HG03064 (cell line): ENCODE measurements at regions not wholly inside any gene's neighbourhood (a gene's known extent, or its start where the extent isn't known, plus 50 kb on each side); places are given as distances from the start of the nearest gene placed in this dataset.
"Not testable (repeated sequence)": the region's sequence is repeated elsewhere in the genome, so short reads cannot be mapped to it uniquely, and the experiment has no call there.

Source experiments
- ATAC-seq: cut with Tn5 transposase; IDR thresholded peaks from one replicate; pipeline ENCODE4 v1.9.1; 2021; ENCODE audit warnings: low read depth; ENCODE audit not compliant: unreplicated experiment

GRCh38 chr15:69700380-69700779 is 247.8 kb downstream of the RPLP1 start:
- no peak for ATAC-seq

- ATAC-seq = no peak
These were observed 248.6 kb downstream of the RPLP1 start for GRCh38 chr15:69701198-69701597.

- ATAC-seq = no peak
These were observed 251.0 kb downstream of the RPLP1 start for GRCh38 chr15:69703532-69704187.

DNA sequence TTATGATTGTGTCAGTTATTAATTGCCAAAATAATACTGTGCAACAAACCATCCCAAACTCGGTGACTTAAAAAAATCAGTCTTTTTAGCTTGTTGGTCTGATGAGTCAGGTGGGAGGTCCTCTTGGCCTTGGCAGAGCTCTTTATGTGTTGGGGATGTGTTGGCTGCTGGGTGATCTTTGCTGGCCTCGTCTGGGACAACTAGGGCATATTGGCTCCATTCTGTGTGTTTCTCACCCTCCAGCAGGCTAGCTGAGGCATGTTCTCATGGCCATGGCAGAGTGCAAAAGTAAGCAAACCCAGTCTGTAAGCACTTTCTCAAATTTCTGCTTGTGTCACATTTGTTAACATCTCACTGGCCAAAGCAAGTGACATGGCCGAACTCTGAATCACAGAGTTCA is 251.6 kb downstream of the RPLP1 start:
- no peak for ATAC-seq

- ATAC-seq = no peak
These were observed 252.1 kb downstream of the RPLP1 start for GRCh38 chr15:69704700-69705099.

GRCh38 chr15:69706353-69707097 is 253.9 kb downstream of the RPLP1 start:
- ATAC-seq = no peak

DNA sequence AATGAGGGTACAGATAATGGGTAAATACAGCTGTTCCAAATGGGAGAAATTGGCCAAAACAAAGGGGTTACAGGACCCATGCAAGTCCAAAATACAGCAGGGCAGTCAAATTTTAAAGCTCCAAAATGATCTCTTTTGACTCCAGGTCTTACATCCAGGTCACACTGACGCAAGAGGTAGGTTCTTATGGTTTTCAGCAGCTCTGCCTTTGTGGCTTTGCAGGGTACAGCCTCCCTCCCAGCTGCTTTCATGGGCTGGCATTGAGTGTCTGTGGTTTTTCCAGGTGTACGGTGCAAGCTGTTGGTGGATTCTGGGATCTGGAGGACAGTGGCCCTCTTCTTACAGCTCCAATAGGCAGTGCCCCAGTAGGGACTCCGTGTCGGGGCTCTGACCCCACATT is 254.6 kb downstream of the RPLP1 start:
- not testable (repeated sequence) for ATAC-seq

- not testable (repeated sequence) for ATAC-seq
These were observed 256.0 kb downstream of the RPLP1 start for GRCh38 chr15:69708436-69709122.

GRCh38 chr15:69712991-69713390 is 260.4 kb downstream of the RPLP1 start:
- ATAC-seq = no peak

DNA sequence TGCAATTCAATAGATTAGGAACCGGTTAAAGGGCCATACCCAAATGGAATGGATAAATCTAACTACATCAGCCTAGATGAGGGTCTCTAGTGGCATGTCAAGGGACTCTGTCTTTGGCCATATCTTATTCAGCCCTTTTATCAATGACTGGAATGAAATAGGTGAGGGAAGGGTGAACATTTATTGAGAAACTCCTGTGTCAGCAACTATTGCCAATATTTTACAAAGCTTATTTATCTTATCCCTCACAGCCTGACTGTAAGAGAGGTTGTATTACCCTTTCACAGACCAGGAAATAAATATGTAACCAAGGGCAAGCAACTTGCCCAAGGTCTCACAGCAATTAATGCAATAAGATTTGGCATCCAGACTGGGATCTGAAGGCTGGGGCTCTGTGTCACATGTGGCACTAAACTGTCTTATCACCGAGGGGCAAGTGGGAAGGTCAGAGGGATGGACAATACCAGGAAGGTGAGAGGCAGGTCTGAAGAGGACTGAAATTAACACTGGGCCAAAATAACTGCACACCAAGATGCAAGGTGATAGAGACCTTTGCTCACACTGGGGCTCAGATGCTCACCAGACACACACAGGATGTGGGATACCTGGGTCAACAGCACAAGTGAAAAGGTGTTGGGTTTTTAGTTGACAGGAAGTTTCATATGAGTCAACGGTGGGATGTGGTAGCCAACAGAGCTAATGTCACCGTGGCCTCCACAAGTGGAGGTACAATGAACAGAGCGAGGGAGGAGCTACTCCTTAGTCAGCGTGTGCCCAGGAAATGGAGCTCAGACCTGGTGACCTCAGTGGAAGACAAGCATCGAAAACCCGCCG is 261.3 kb downstream of the RPLP1 start:
- ATAC-seq = peak; percentile 94

DNA sequence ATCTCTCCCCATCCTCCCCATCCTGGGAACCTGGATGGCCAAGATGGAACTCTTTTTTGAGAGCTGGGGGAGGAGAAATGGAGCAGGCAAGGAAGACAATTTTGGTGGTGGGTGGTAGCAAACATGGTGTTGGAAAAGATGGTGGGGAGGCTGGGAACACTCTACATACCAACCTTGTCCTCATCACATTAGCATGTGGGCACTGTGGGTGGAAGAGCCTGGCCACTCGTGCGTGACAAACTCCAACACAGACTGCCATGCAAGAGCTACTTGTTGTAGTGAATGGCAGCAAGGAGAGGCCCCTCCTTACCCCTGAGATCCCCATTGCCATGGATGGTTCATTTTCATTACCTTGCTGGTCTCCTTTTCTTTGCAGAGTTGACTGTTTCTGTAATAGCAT is 262.6 kb downstream of the RPLP1 start:
- ATAC-seq = no peak

GRCh38 chr15:69718436-69718835 is 265.8 kb downstream of the RPLP1 start:
- no peak for ATAC-seq

DNA sequence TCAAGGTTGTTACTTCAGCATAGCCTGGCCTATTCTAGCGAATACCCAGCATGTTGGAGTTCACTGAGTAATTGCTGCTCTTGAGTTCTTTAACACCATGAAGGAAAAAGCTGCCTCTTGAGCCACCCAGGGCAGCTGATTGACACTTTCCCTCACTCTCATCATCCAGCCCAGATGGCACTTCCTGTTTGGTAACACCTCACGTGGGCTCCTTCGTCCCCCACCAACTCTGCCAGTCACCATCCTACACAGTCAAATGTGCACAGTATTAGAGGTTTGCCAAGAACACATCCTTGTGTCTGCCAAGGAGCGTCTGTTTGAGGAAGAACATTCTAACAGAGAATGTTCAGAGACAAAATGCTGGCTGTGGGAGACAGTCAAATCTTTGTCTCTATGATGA is 266.3 kb downstream of the RPLP1 start:
- ATAC-seq = no peak

- no peak for ATAC-seq
These were observed 267.1 kb downstream of the RPLP1 start for GRCh38 chr15:69719527-69720240.

GRCh38 chr15:69720536-69720935 is 267.9 kb downstream of the RPLP1 start:
- no peak for ATAC-seq

- no peak for ATAC-seq
These were observed 270.3 kb downstream of the RPLP1 start for GRCh38 chr15:69722924-69723323.

GRCh38 chr15:69723404-69724096 is 270.9 kb downstream of the RPLP1 start:
- ATAC-seq = no peak

DNA sequence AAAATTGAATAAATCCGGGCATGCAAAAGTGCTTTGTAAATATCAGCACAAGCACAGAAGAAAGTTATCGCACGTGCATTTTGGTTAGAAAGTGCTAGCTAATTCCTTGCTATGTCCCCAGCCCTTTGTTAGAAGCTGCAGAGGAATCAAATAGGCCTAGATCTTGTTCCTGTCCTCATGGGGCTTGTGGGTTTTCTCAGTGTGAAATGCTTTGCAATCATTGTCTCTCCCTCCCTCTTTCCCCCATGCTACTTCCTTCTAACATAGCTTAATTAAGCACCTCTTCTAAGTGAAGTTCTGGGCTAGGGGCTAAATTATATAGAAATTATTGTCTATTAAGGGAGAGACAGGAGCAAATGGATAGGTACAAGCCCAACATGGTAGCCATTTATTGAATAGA is 271.7 kb downstream of the RPLP1 start:
- no peak for ATAC-seq

- ATAC-seq = no peak
These were observed 272.7 kb downstream of the RPLP1 start for GRCh38 chr15:69725275-69725674.

GRCh38 chr15:69725957-69726356 is 273.3 kb downstream of the RPLP1 start:
- ATAC-seq = no peak
